ENCODE measurements at regions not wholly inside any gene's neighbourhood (a gene's known extent, or its start where the extent isn't known, plus 50 kb on each side); places are given as distances from the start of the nearest gene placed in this dataset.
"Not testable (repeated sequence)": the region's sequence is repeated elsewhere in the genome, so short reads cannot be mapped to it uniquely, and the experiment has no call there.

DNA sequence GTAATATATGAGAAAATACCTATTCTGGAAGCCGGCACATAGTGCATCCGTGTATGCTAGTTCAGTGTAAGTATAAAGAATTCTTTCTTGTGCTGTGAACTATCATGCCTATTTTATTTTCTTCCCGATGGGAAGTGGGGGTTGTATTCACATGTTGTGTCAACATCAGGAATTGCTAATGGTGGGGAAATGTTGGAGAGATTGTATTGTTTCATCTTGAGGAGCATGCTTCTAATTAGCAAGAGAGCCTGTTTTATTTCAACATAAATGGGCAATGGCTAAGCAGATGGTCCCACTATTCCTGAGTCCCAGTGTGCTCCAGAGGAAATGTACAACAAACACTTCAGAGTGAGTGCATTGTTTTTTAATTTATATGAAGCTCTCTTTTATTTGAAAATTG is 485.2 kb downstream of the PLPP3 start:
- Histone ChIP-seq H4K20me1 (ENCODE audit: control insufficient read depth, extremely low read depth, insufficient read depth, low read length) (no peaks in the 10 kb centered on the region), H3K4me3 (replicated peaks in 1 of 4; ENCODE audit: control extremely low read depth in 1 of 4, insufficient read depth in 1 of 4, low read depth in 3 of 4, low read length in 4 of 4) (no peak overlapping the region), H3K9ac (ENCODE audit: insufficient read depth, low read length) (no peak overlapping the region), H3K9me3 (ENCODE audit: control insufficient read depth, insufficient read depth, low read depth, low read length) (no peaks in the 10 kb centered on the region), H3K27me3 (ENCODE audit: control insufficient read depth, insufficient read depth, low read length) (no peaks in the 10 kb centered on the region), H3K27ac (ENCODE audit: insufficient read depth, low read length) (no peak overlapping the region), H3K79me2 (ENCODE audit: control insufficient read depth, insufficient read depth, low read length) (no peaks in the 10 kb centered on the region), H3K4me2 (ENCODE audit: extremely low read depth, insufficient read depth, low read length) (no peak overlapping the region), H3K36me3 (ENCODE audit: control insufficient read depth, insufficient read depth, low read length) (no peaks in the 10 kb centered on the region), H3K4me1 (ENCODE audit: control insufficient read depth, extremely low read depth, insufficient read depth, low read length) (peaks cover 5% of the 10 kb centered on the region), H2AFZ (ENCODE audit: low read length) (no peak overlapping the region)
- TF ChIP-seq EZH2 (IDR thresholded peaks at IDR 0.05; ENCODE audit: low read length, missing control alignments): no peak
- no peak for TF ChIP-seq CTCF (conservative IDR thresholded peaks at IDR 0.05 in 1 of 2, IDR thresholded peaks at IDR 0.05 in 1 of 2; ENCODE audit: low read depth in 1 of 2, low read length in 2 of 2)
- DNase-seq (ENCODE audit: low read depth in 2 of 2): no peak

DNA sequence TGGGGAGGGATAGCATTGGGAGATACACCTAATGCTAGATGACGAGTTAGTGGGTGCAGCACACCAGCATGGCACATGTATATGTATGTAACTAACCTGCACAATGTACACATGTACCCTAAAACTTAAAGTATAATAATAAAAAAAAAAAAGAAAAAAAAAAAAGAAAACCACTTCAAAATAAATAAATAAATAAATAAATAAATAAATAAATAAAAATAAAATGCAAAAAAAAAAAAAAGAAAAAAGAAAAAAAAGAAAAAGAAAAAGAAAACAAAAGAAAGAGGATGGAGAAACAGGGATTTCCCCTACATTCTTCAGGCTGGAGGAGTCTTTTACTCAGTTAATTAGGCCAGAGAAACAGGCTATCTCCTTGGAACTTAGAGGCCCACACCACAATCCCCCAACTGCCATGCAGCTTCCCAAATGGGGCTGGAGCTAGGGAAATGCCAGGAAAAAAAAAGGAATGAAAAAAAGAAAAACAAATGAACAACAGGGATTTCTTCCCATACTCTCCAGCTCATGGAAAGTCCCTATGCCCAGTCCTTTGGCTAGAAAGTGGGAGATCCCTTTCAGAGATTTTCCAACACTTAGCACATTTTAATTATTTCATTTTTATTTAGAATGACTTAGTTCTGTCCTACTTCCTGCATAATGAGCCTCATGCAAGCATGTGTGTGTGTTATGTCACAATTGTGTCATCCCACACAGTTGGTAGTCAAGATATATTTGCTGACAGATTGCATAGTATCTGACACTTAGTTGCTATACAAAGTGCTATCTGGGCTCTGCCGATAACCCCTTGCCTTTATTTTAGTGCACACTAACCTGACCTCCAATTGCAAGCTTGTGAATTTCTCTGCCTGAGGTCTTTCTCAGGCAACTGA is 486.4 kb downstream of the PLPP3 start:
- no peak overlapping the region for H3K4me2 ChIP-seq (ENCODE audit: extremely low read depth, insufficient read depth, low read length)
- no peak for DNase-seq (ENCODE audit: low read depth in 2 of 2)
- H3K4me3 ChIP-seq (replicated peaks in 1 of 4; ENCODE audit: control extremely low read depth in 1 of 4, insufficient read depth in 1 of 4, low read depth in 3 of 4, low read length in 4 of 4): no peak overlapping the region
- H3K9me3 ChIP-seq (ENCODE audit: control insufficient read depth, insufficient read depth, low read depth, low read length): no peaks in the 10 kb centered on the region
- TF ChIP-seq CTCF (conservative IDR thresholded peaks at IDR 0.05 in 1 of 2, IDR thresholded peaks at IDR 0.05 in 1 of 2; ENCODE audit: low read depth in 1 of 2, low read length in 2 of 2) (no peak), EZH2 (IDR thresholded peaks at IDR 0.05; ENCODE audit: low read length, missing control alignments) (no peak)
- H3K27me3 ChIP-seq (ENCODE audit: control insufficient read depth, insufficient read depth, low read length): no peaks in the 10 kb centered on the region
- H2AFZ ChIP-seq (ENCODE audit: low read length): no peak overlapping the region
- H4K20me1 ChIP-seq (ENCODE audit: control insufficient read depth, extremely low read depth, insufficient read depth, low read length): no peaks in the 10 kb centered on the region
- H3K27ac ChIP-seq (ENCODE audit: insufficient read depth, low read length): no peak overlapping the region
- H3K79me2 ChIP-seq (ENCODE audit: control insufficient read depth, insufficient read depth, low read length): no peaks in the 10 kb centered on the region
- peaks cover 5% of the 10 kb centered on the region for H3K4me1 ChIP-seq (ENCODE audit: control insufficient read depth, extremely low read depth, insufficient read depth, low read length)
- no peaks in the 10 kb centered on the region for H3K36me3 ChIP-seq (ENCODE audit: control insufficient read depth, insufficient read depth, low read length)
- no peak overlapping the region for H3K9ac ChIP-seq (ENCODE audit: insufficient read depth, low read length)

DNA sequence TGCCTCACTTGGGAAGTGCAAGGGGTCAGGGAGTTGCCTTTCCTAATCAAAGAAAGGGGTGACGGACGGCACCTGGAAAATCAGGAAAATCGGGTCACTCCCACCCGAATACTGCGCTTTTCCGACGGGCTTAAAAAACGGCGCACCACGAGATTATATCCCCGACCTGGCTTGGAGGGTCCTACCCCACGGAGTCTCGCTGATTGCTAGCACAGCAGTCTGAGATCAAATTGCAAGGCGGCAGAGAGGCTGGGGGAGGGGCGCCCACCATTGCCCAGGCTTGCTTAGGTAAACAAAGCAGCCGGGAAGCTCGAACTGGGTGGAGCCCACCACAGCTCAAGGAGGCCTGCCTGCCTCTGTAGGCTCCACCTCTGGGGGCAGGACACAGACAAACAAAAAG is 489.5 kb downstream of the PLPP3 start:
- H4K20me1 ChIP-seq (ENCODE audit: control insufficient read depth, extremely low read depth, insufficient read depth, low read length); H3K27me3 ChIP-seq (ENCODE audit: control insufficient read depth, insufficient read depth, low read length); H3K4me3 ChIP-seq (replicated peaks in 1 of 4; ENCODE audit: control extremely low read depth in 1 of 4, insufficient read depth in 1 of 4, low read depth in 3 of 4, low read length in 4 of 4); H2AFZ ChIP-seq (ENCODE audit: low read length); DNase-seq (ENCODE audit: low read depth in 2 of 2); H3K4me1 ChIP-seq (ENCODE audit: control insufficient read depth, extremely low read depth, insufficient read depth, low read length); H3K79me2 ChIP-seq (ENCODE audit: control insufficient read depth, insufficient read depth, low read length); H3K9ac ChIP-seq (ENCODE audit: insufficient read depth, low read length); H3K27ac ChIP-seq (ENCODE audit: insufficient read depth, low read length); H3K9me3 ChIP-seq (ENCODE audit: control insufficient read depth, insufficient read depth, low read depth, low read length); H3K4me2 ChIP-seq (ENCODE audit: extremely low read depth, insufficient read depth, low read length); H3K36me3 ChIP-seq (ENCODE audit: control insufficient read depth, insufficient read depth, low read length): not testable (repeated sequence)
